Activated naive CD4-positive, alpha-beta T cell treated with Interleukin-2 at 50 U/mL for 16 hours (primary cell): ENCODE measurements at regions not wholly inside any gene's neighbourhood (a gene's known extent, or its start where the extent isn't known, plus 50 kb on each side); places are given as distances from the start of the nearest gene placed in this dataset.
"Not testable (repeated sequence)": the region's sequence is repeated elsewhere in the genome, so short reads cannot be mapped to it uniquely, and the experiment has no call there.

Source experiments
- DNase-seq: peaks from one replicate; pipeline ENCODE4 v3.0.0-alpha.2; 2020

DNA sequence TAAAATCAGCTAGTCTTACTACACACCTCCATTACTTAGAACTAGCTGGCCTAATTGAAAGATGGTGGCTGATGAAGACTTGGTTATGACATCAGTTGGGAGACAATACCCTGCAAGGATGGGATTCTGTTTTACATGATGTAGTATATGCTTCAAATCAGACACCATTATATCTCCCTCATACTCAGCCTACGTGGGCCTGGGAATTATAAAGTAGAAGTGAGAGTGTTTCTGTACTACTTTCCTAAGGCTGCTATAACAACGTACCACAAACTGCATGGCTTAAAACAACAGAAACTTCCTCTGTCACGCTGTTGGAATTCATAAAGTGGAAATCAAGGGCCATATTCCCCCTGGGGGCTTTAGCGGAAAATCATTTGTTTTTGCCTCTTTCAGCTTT, 190.4 kb downstream of the PAH start:
- DNase-seq: no peak

DNA sequence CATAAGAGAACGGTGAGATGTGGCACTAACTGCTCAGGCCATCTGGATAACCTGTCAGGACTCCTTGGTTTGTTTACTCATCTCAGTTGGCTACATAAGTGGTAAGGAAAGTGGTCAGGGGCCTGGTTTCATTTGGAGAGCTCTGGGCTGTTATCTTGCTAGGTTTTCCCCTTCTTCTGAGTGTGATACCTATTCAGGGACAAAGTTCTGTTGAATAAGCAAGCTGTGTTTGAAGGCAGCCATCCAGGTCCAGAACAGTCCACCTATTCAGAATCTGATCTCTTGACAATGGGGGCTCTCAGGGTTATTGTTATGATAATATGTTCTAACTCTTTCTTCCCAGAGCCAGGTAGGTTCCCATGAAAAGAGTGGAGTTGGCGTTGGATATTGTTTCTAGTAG, 194.9 kb downstream of the PAH start:
- DNase-seq: no peak

DNA sequence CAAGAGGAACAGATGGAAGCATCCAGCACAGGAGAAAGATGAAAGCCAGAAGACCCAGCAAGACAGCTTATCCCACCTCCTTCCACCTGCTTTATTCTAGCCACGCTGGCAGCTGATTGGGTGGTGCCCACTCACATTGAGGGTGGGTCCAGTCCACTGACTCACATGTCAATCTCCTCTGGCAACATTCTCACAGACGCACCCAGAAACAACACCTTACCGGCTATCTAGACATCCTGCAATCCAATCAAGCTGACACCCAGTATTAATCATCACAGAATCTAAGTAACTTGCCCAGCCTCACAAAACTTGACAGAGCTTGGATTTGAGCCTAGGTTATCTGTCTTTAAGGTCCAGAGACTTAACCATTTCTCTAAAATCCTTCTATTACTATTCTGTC, 208.9 kb downstream of the PAH start:
- DNase-seq: no peak

DNA sequence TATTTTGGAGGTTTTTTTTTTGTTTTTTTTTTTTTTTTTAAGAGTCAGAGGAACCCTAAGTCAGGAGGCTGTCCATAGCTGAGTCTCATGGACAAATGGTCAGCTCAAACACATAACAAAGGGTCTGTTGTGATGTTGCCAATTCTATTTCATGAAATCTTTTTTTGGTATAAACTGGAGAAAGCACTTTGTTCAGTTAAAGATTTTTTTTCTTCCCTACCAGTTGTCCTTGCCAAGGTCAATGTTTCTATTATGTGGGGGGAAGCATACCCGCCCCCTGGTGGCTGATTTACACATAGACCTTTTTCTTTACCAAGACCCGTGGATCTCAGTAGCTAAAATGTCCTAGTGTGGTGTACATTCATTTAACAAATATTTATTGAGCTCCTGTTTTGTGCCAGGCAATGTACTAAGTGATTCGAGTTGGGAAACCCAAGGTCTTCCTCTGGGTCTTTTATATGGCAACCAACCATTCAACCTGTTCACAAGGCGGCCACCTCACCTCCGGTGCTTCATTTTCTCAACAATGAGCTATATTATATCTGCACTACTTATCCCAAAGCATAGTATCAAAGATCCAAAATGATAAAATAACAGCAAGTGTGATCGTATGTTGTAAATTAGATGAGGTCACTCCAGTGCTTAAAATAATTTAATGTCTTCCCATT, 214.5 kb downstream of the PAH start:
- peak; percentile 9 for DNase-seq

DNA sequence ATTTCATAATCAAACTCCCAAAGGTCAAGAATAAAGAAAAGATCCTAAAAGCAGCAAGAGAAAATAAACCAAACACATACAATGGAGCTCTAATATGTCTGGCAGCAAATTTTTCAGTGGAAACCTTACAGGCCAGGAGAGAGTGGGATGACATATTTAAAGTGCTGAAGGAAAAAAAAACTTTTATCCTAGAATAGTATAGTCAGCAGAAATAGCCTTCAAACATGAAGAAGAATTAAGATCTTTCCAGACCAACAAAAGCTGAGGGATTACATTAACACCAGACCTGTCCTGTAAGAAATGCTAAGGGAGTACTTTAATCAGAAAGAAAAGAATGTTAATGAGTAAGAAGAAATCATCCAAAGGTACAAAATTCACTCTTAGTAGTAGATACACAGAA, 215.7 kb upstream of the IGF1 start:
- DNase-seq: no peak

DNA sequence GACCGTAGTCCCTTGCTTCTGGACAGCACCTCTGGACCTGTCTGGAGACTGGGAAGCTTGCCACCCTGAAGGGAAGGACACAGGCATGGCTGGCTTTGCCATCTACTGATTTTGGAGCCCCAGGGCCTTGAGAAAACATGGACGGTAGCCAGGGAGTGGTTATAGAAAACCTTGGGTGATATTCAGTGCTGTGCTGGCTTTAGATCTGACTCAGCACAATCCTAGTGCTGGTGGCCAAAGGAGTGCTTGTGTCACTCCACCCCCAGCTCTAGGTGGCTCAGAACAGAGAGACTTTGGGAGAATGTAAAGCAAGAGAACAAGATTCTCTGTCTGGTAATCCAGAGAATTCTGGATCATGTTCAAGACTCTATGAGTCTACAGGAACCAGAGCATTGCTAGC, 214.5 kb upstream of the IGF1 start:
- DNase-seq: no peak

DNA sequence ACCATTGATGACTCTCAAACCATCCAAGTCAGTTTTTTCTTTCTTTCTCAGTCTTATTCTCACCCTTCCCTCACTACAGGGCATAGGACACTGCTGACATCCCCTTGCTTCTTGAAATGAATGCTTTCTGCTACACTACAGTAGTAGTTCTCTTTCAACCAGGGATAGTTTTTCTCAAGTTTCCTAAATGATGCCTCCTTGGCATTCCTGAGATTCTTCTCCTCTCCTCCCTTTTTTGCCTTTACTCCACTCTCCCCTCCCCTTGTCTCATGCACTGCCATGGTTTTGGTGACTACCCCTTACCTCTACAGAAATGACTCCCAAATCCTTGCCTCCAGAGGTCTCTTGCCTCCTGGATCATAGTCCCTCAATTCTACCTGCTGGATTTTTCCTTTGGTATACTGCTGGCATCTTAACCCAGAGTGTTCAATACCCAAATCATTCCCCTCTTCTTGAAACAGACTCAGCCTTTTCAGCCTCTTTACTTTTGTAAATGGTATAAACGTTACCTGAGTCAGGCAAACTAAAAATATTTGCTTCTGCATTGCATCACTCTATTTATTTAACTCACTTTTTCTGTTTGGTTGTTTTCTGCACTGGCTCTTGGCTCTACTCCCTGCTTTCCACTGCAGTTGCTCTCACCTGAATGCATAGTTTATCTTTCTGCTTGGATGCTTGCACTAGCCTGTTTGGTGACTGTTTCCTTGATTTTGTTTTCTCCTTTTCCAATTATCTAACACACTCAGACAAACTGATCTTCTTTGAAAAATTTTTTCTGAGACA, 211.6 kb upstream of the IGF1 start:
- DNase-seq: no peak

DNA sequence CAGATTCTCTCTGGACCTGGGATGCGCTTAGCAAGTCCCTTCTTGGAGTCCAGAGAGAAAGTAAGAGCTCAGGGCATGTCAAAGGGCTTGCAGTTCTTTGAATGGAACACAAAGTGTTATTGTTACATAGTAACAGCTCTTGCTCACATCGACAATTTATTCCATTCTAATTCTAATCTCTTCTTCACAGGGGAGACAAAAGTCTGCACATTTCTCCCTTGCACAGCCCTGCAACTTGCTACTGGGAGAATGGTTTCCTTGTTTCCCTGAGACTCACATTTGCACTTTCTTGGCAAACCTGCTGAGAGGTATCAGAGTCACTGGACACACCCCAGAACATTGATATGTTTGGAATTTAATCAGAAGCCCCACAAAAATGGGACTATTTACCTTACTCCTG, 209.9 kb upstream of the IGF1 start:
- DNase-seq: no peak

DNA sequence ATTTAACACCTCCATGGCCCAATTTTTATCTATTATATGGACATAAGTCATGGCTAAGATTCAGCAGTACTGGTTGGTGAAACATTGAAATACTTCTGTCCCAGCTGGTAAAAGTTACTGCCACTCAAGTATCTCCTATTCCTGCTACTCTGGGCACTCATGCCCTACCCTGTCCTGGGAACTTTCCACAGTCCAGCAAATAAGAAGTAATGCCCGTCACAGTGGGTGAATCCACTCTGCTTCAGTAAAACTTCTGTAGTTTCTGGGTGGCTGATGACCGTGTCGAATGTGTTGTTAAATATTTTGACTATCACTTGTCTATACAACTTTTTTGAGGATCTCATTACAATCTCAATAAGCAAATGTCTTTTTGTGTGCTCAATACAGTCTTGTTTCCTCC, 209.3 kb upstream of the IGF1 start:
- DNase-seq: no peak

DNA sequence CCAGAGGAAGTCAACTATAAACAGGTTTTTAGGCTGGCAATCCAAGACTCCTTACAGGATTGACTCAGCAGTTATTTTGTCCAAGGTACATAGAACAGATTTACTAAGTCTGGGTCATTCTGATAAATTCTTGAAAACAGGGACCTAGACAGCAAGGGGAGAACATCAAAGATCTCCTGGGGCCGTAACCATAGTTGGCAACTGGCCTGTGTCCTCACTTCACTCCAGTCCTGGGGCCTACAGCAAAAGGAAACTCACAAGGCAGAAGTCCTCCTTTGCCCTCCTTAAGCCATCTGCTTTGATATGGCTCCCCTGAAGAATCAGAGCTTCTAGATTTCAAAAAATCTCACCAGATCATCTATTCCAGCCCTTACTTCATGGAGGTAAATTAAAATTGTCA, 207.2 kb upstream of the IGF1 start:
- no peak for DNase-seq

DNA sequence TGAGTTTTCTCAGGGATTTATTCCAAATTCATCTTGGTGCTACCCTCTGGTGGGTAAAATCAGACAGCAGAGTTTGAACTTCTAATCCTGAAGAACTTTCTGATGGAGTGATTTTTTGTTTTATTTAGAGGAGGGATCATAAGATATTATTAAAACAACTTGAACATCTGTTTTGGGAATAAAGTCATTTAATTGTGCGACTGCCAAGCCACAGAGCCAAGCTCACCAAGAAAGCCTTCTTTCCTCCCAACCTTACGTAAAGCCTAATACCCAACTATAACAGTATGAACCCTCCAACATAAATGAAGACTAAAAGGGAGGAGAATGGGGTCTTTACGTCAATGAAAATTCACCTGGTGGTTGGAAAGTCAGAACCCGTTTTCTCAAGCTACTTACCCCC, 205.5 kb upstream of the IGF1 start:
- no peak for DNase-seq

DNA sequence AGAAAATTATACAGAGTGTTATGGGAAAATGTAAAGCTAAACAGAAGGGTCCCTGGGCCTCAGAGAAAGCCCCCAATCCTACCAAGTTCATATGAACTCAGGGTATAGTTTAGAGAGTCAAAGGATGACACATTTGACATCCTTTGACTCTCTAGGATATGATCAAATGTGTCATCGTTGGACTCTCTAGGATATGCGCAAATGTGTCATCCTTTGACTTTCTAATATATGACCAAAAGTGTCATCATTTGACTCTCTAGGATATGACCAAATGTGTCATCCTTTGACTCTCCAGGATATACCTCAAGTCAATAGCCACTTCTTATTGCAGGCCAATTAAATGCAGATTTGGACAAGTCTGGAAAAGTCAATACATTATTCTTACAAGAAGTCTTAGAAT, 204.8 kb upstream of the IGF1 start:
- DNase-seq: no peak

DNA sequence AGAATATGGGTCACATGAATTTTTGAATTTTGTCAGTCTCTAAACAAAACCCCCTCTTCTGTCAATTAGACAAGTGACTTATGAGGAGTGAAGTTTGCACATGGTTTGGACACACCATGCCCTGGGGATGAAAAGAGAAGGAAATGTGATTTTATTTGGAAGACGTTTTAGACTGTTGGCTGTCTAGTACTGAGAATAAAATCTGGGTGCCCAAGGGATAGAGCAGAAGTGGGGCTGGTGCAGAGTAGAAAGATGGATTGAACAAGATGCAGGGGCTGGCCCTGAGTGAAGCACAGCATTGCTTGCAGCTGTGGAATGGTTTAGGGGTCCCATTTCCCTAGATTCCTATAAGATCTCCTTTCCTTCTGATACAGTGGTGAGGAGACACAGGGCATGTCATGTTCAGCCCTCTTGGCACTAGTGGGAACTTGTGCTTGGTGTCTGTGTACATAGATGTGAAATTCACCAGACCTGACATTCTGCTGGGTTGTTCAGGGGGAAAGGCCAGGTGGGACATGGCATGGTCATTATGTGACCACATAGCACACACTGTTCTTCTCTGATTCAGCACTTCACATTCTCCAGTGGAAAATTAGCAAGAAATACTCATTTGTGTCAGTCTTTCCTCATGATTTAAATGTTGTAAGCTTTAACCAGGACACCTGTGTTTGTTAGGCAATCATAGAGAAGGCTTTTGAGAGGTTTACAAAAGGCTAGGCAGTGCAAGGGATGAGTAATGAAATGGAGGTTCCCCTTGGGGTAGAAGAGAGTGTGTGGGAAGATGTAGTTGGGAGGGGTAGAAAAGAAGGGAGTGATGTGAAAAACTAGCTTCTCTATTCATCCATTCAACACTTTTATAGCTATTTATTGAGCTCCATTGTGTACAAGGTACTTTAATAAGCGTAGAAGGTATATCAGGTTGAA, 202.3 kb upstream of the IGF1 start:
- no peak for DNase-seq

DNA sequence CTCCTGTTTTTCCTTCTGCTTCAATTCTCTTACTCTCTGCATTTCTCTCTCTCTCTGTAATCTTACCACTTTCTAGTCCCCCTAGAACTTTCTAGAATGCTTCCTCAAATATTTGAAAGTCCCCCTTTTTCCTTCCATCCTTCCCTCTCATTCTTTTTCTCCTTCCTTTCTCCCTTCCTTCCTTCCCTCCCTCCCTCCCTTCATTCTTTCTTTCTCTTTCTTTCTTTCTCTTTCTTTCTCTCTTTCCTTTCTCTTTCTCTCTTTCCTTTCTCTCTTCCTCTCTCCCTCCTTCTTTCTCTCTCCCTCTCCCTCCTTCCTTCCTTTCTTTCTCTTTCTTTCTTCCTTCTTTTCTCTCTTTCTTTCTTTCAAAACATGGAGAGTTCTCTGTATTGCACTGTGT, 201.4 kb upstream of the IGF1 start:
- DNase-seq: no peak

DNA sequence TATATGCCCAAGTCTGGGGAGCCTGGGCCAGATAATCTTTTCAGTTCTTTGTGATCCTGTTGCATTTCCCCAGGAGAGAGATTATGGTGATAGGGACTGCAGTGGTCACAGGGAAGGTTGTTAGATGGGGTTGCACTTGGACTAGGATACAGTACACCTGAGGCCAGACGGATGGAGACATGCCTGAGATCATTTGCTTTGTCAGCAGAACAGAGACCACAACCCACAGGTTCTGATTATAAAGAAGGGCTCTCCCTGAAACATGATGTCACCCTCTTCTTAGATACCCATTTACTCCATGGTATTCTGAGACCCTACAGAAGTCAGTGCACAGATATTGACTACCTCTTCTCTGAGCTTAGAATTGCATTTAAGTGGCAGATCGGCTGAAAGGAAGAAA, 200.9 kb upstream of the IGF1 start:
- no peak for DNase-seq

DNA sequence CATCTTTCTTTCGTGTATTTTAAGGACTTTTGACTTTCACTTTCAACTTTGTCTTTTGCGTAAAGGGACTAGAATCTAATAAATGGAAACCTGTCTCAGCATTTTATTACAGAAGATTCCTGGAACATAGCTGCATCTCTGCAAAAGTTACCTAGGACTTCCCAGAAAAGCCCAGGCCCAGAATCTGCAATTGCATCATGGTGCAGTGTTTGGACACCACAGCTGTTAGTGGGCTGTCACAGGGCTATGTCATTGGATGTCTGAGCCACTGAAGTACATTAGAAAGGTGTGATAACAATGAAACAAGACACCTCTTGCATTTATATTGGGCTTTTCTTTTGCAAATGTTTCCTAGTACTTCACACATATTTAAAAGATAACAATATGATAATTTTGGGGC, 199.9 kb upstream of the IGF1 start:
- no peak for DNase-seq

DNA sequence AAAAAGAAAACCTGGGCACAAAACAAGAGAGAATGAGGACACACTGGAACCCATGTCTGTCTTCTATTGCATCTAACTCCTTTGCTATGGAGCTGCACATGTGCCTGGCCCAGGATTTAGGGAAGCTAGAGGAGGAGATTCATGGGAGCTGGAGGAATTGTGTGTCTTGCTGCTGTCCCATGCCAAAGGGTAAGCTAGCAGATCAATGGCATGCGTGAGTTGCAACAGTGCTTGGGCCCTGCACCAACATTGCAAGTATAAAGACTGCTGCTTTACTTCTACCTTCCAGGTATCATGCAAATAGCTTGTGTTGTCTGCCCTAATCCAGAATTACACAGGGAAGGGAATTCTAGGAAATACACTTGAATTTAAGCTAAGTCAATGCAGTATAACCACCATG, 196.4 kb upstream of the IGF1 start:
- no peak for DNase-seq

DNA sequence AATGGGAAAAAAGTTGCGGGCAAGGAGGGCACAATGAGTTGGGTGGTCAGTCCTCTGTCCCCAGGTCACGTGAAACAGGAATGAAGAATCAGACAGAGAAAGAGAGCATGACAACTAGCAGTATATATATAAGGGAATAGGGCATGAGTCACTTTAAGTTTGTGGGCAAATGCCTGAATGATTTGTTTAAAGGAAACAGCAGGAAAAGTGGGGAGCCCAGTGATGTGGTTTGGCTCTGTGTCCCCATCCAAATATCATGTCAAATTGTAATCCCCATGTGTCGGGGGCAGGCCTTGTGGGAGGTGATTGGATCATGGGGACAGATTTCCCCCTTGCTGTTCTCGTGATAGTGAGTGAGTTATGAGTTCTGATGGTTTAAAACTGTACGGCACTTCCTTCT, 195.3 kb upstream of the IGF1 start:
- DNase-seq: no peak

DNA sequence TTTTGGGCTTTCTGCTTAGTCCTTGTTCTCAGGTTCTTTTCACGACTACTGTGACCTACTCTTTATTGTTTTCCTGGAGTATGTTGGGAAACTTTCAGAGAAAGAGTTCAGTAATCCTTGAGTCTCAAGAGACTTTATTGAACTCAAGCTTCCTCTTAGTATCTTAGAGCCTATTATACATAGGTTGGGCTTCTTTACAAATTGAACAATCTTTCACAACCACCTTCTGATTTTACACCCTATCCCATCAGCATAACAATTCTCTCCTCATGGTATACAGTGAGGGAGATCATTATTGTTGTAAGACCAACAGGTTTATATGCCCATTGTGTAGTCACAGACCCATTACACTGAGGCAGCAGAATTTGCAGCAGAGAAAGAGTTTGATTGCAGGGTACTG, 193.2 kb upstream of the IGF1 start:
- DNase-seq: no peak

DNA sequence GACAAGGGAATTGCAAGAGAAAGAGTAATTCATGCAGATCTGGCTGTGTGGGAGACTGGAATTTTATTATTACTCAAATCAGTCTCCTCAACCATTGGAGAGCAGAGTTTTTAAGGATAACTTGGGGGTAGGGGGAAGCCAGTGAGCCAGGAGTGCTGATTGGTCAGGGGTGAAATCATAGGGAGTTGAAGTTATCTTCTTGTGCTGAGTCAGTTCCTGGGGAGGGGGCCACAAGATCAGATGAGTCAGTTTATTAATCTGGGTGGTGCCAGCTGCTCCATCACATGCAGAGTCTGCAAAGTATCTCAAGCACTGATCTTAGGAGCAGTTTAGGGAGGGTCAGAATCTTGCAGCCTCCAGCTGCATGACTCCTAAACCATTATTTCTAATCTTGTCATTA, 191.8 kb upstream of the IGF1 start:
- DNase-seq: not testable (repeated sequence)

DNA sequence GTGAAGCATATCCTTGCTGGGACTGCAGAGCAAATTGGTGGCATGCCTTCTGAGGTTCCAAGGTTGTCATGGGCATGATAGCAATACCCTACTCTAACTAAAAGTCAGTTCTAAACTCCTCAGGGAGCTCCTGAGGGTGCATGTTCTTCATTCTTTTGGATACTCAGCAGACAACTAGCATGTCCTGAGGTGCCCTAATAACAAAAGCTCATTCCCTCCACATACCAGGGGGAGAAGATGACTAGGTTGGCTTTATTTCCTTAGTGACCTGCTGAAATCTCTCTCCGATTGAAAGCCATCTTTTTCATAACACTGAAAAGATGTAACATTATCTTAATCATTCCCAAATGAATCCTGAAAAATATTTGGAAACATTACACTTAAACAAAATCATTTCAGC, 188.7 kb upstream of the IGF1 start:
- DNase-seq: no peak

DNA sequence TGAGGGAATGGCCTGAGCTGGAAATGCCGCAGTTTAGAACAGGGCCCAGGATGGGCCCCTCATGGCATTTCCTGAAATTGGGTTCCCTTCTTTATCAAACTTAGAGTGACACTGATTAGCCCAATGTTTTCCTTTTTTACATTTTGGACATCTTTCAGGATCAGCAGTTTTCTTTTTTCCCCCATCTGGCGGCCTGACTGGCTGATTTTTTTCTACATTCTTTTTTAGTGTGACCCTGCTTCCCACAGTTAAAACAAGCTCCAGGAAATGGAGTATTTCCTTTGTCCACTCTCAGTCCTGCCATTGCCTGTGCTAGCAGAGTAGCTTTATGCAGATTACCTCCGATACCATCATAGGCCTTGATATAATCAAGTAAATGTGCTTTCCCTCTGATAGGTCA, 185.8 kb upstream of the IGF1 start:
- not testable (repeated sequence) for DNase-seq

DNA sequence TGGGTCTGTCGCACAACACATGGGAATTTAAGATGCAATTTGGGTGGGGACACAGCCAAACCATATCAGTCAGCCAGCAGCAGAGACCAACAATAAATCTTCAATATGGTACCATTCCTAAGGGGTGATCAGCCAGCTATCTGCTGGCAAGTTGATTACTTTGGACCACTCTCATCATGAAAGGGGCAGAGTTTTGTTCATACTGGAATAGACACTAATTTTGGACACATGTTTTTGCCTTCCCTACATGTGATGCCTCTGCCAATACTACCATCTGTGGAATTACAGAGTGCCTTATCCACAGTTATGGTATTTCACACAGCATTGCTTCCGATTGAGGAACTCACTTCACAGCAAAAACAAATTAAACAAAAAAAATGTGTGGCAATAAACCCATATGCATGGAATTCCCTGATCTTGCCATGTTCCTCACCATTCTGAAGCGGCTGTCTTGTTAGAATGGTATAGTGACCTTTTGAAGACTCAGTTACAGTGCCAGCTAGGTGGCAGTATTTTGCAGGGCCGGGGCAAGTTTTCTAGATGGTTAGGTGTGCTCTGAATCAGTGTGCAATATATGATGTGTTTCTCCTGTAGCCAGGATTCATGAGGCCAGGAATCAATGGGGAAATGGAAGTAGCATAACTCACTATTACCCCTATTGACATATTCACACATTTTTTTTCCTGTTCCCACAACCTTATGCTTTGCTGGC, 179.0 kb upstream of the IGF1 start:
- DNase-seq: no peak
